AG10803 (cell line): ENCODE measurements at regions not wholly inside any gene's neighbourhood (a gene's known extent, or its start where the extent isn't known, plus 50 kb on each side); places are given as distances from the start of the nearest gene placed in this dataset.

Experiments
- DNase-seq: peaks from one replicate; pipeline ENCODE4 v3.0.0; 2010; ENCODE audit warnings: low read depth
- H3K4me3 ChIP-seq: 2 replicates; pipeline ENCODE4 v1.5.1; 2011; ENCODE audit warnings: mild to moderate bottlenecking, low read length, control low read depth
- TF ChIP-seq, protein P1 (sequence below): conservative IDR thresholded peaks from 2 replicates; pipeline ENCODE4 v1.5.1; 2011; ENCODE audit warnings: mild to moderate bottlenecking, low read length, control low read depth, inconsistent platforms

DNA sequence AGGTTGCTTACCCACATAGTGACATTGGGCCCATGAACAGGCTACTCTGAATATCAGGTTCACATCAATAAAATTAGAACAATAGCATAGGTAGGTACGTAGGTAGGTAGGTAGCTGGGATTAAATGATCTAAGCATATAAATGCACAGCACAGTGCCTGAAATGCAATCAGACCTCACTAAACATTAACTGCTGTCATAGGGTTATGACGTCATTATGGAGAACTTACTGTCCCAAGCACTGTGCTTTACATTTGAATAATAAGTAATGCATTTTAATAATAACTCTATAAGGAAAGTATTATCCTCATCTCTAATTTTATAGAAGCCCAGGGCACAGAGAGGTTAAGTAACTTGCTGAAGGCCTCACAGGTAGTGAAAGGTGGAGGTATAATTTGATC, 112.5 kb downstream of the RPS24 start:
- no peak overlapping the region for H3K4me3 ChIP-seq
- TF ChIP-seq, protein P1, sequence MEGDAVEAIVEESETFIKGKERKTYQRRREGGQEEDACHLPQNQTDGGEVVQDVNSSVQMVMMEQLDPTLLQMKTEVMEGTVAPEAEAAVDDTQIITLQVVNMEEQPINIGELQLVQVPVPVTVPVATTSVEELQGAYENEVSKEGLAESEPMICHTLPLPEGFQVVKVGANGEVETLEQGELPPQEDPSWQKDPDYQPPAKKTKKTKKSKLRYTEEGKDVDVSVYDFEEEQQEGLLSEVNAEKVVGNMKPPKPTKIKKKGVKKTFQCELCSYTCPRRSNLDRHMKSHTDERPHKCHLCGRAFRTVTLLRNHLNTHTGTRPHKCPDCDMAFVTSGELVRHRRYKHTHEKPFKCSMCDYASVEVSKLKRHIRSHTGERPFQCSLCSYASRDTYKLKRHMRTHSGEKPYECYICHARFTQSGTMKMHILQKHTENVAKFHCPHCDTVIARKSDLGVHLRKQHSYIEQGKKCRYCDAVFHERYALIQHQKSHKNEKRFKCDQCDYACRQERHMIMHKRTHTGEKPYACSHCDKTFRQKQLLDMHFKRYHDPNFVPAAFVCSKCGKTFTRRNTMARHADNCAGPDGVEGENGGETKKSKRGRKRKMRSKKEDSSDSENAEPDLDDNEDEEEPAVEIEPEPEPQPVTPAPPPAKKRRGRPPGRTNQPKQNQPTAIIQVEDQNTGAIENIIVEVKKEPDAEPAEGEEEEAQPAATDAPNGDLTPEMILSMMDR = no peak
- DNase-seq = no peak

DNA sequence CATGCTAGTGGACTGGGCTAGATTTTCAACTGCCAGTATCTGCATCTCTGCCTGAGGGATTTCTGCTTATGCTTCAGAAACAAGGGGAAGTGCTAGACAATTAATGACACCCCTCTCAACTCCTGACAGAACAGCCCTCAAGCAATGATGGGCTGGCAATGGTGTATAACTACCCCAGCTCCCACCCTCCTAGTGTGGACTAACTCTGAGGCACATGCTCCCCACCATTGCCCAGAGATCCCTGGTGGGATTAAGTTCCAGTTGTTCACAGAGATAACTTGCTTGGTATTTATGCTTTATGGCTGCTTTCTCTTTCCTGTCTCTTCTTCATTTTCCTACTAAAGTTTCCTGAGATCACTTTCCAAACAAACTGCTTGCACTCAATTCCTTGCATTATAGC, 113.5 kb downstream of the RPS24 start:
- TF ChIP-seq, protein P1 = no peak
- DNase-seq = no peak
- H3K4me3 ChIP-seq = no peak overlapping the region

DNA sequence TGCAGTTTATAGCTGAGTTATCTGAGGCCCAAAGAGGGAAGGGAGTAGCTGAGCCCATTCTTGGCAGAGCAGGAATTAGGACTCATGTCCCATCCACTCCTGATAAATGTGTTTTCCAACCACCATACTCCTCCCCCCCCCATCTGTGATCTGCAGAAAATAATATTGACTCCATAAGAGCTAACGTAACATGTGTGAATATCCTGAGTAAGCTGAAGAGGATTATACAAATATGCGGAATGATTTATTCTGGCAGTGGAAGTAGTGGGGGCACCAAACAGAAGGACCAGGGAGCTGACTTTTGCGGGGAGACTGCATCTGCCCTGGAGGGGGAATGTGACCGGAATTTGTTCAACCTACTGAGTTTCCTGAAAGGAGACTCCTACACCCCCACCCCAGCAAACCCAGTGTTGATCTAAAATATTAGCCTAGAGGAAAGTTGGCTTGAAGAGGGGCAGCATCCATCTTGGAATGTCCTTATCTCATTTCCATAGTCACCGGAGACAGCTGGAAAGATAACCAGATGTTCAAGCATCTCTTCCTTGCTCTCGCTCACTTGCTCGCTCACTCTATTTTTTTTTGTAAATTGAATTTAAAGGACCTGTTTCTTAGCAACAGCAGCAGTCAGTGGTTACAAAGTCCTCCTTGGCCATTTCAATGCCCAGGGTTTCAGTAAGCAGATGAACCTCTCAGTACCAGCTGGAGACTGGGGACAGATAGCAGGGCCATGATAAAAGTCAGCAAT, 114.7 kb downstream of the RPS24 start:
- no peak overlapping the region for H3K4me3 ChIP-seq
- TF ChIP-seq, protein P1 = no peak
- no peak for DNase-seq

- H3K4me3 ChIP-seq = no peak overlapping the region
- peak; percentile 47 for DNase-seq
- TF ChIP-seq, protein P1 = no peak
These were observed 115.4 kb downstream of the RPS24 start for GRCh38 chr10:78148961-78149612.

DNA sequence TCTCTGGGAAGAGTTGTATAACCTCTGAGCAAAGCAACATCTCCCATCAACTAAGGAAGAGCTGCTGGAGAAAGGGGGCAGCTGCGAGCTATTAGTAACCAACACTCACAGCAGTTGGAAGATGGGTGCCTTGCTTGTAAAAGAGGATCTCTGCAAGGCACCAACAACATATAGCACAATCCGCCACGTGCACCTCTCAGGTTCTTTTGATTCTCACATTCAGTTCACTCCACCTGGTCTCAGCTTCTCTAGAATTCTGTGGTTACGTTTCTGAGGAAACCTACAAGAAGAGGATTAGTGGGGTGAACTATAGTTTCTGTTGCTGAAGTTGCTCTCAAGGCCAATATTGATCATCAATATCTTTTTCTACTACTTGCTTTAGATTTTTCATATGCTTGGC, 117.1 kb downstream of the RPS24 start:
- no peak overlapping the region for H3K4me3 ChIP-seq
- TF ChIP-seq, protein P1 = no peak
- no peak for DNase-seq

DNA sequence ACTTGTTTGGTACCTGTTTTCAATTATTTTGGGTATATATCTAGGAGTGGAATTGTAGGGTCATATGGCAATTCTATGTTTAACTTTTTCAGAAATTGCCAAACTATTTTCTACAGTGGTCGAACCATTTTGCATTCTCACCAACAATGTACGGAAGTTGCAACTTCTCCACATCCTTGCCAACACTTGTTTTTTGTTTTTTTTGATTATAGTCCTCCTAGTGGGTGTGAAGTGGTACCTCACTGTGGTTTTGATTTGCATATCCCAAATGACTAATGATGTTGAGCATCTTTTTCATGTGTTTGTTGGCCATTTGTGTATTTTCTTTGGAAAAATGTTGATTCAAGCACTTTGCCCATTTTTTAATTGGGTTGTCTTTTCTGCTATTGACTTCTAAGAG, 122.1 kb downstream of the RPS24 start:
- TF ChIP-seq, protein P1 = no peak
- no peak overlapping the region for H3K4me3 ChIP-seq
- DNase-seq = no peak

GRCh38 chr10:78160591-78160990, 126.9 kb downstream of the RPS24 start:
- DNase-seq = no peak
- TF ChIP-seq, protein P1 = no peak
- H3K4me3 ChIP-seq = no peak overlapping the region
